ENCODE measurements at regions not wholly inside any gene's neighbourhood (a gene's known extent, or its start where the extent isn't known, plus 50 kb on each side); places are given as distances from the start of the nearest gene placed in this dataset.
"Not testable (repeated sequence)": the region's sequence is repeated elsewhere in the genome, so short reads cannot be mapped to it uniquely, and the experiment has no call there.

GRCh38 chr10:23981520-23982309 is 227.2 kb upstream of the KIAA1217 start:
- no peak for DNase-seq
- H2AFZ ChIP-seq: no peak overlapping the region
- no peaks in the 10 kb centered on the region for H3F3A ChIP-seq (ENCODE audit: insufficient read depth, low read depth)
- H3K27ac ChIP-seq: no peak overlapping the region
- no peaks in the 10 kb centered on the region for H3K36me3 ChIP-seq (ENCODE audit: low read depth)
- no peaks in the 10 kb centered on the region for H3K9me3 ChIP-seq (ENCODE audit: insufficient read depth, low read depth)
- no peaks in the 10 kb centered on the region for H3K9me2 ChIP-seq (ENCODE audit: insufficient read depth)
- no peaks in the 10 kb centered on the region for H3K4me1 ChIP-seq (replicated peaks; ENCODE audit: insufficient read depth)
- no peaks in the 10 kb centered on the region; the same call in 1 of the 2 replicates for H3K27me3 ChIP-seq (ENCODE audit: insufficient read depth, low read depth)
- intact Hi-C loops (cut with micrococcal nuclease; ENCODE audit: unreplicated experiment): no loop called here
- POLR2A ChIA-PET (ENCODE audit: unreplicated experiment): no interaction called here
- no peak overlapping the region for H3K4me3 ChIP-seq
- CTCF ChIA-PET: no interaction called here
- H4K20me1 ChIP-seq (ENCODE audit: insufficient read depth): no peaks in the 10 kb centered on the region
- BruUV-seq (replicated peaks): no TSS peak
- no peak for TF ChIP-seq CTCF (conservative IDR thresholded peaks at IDR 0.05)
- no peak for TF ChIP-seq EZH2 (IDR thresholded peaks at IDR 0.05; ENCODE audit: low read depth)
- no peak overlapping the region for H3K4me2 ChIP-seq
- H3K79me2 ChIP-seq (ENCODE audit: low read depth): no peaks in the 10 kb centered on the region

GRCh38 chr10:23984405-23984804 is 224.5 kb upstream of the KIAA1217 start:
- H2AFZ ChIP-seq; H3K4me3 ChIP-seq; H3K4me2 ChIP-seq; H3K9me3 ChIP-seq (ENCODE audit: insufficient read depth, low read depth); BruUV-seq (replicated peaks); intact Hi-C loops (cut with micrococcal nuclease; ENCODE audit: unreplicated experiment); POLR2A ChIA-PET (ENCODE audit: unreplicated experiment); H3K36me3 ChIP-seq (ENCODE audit: low read depth); H4K20me1 ChIP-seq (ENCODE audit: insufficient read depth); H3K4me1 ChIP-seq (replicated peaks; ENCODE audit: insufficient read depth); CTCF ChIA-PET; H3K9me2 ChIP-seq (ENCODE audit: insufficient read depth); H3F3A ChIP-seq (ENCODE audit: insufficient read depth, low read depth); H3K79me2 ChIP-seq (ENCODE audit: low read depth); H3K27ac ChIP-seq; H3K27me3 ChIP-seq (ENCODE audit: insufficient read depth, low read depth); DNase-seq: not testable (repeated sequence)

DNA sequence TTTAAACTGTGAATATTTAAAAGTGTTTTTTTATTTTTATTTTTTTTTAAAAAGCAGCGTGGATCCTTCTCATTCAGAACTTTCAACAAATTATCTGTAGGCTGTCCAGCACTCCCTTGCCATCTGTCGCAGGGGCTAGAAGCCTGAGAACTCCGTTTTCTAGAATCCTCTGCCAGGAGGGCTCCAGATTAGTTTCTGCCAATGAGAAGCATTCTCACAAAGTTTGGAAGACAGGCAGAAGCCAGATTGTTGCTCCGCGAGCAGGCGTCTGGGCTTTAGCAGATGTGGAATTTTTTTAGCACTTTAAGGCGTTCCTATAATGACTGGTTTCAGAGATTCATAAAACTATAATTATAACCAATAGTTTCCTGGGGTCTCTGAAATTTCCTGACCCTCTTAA is 220.9 kb upstream of the KIAA1217 start:
- ChIA-PET CTCF (no interaction called here), POLR2A (ENCODE audit: unreplicated experiment) (no interaction called here)
- intact Hi-C loops (cut with micrococcal nuclease; ENCODE audit: unreplicated experiment): no loop called here
- no peak for DNase-seq
- Histone ChIP-seq H3K4me1 (replicated peaks; ENCODE audit: insufficient read depth) (no peaks in the 10 kb centered on the region), H3K9me3 (ENCODE audit: insufficient read depth, low read depth) (no peaks in the 10 kb centered on the region), H3K27ac (no peak overlapping the region), H3K9me2 (ENCODE audit: insufficient read depth) (no peaks in the 10 kb centered on the region), H3K4me3 (no peak overlapping the region), H4K20me1 (ENCODE audit: insufficient read depth) (no peaks in the 10 kb centered on the region), H3K4me2 (no peak overlapping the region), H3F3A (ENCODE audit: insufficient read depth, low read depth) (no peaks in the 10 kb centered on the region), H2AFZ (no peak overlapping the region), H3K36me3 (ENCODE audit: low read depth) (no peaks in the 10 kb centered on the region), H3K79me2 (ENCODE audit: low read depth) (no peaks in the 10 kb centered on the region), H3K27me3 (ENCODE audit: insufficient read depth, low read depth) (no peaks in the 10 kb centered on the region)
- TF ChIP-seq CTCF (conservative IDR thresholded peaks at IDR 0.05) (no peak), EZH2 (IDR thresholded peaks at IDR 0.05; ENCODE audit: low read depth) (no peak)
- BruUV-seq (replicated peaks): no TSS peak
